ENCODE measurements at regions not wholly inside any gene's neighbourhood (a gene's known extent, or its start where the extent isn't known, plus 50 kb on each side); places are given as distances from the start of the nearest gene placed in this dataset.

GRCh38 chr10:10665750-10666149 lies 351.9 kb upstream of the CELF2 start:
- peaks cover 10% of the 10 kb centered on the region; the same call in 1 of the 2 replicates for H3K4me1 ChIP-seq (ENCODE audit: low read length)
- H3K4me3 ChIP-seq (ENCODE audit: low read length) = no peak overlapping the region
- H3K9me2 ChIP-seq (replicated peaks; ENCODE audit: insufficient read depth, low read length) = no peaks in the 10 kb centered on the region
- no peak for DNase-seq
- no peaks in the 10 kb centered on the region for H3K27me3 ChIP-seq (ENCODE audit: low read length)
- no peak overlapping the region for H3K9ac ChIP-seq (ENCODE audit: low read length)
- no peak overlapping the region for H2AFZ ChIP-seq (ENCODE audit: low read length)
- no peaks in the 10 kb centered on the region for H3K79me2 ChIP-seq (ENCODE audit: low read length)
- no peak overlapping the region for H3K4me2 ChIP-seq (ENCODE audit: low read depth, low read length, poor library complexity, severe bottlenecking)
- no peaks in the 10 kb centered on the region for H4K20me1 ChIP-seq (ENCODE audit: insufficient read depth, low read depth, low read length)
- H3K27ac ChIP-seq (ENCODE audit: low read length) = no peak overlapping the region
- no peaks in the 10 kb centered on the region for H3K9me3 ChIP-seq (ENCODE audit: low read length)
- no peaks in the 10 kb centered on the region for H3K36me3 ChIP-seq (ENCODE audit: insufficient read depth, low read length)

GRCh38 chr10:10667466-10667865 lies 350.2 kb upstream of the CELF2 start:
- H2AFZ ChIP-seq (ENCODE audit: low read length) = no peak overlapping the region

GRCh38 chr10:10676972-10677371 lies 340.7 kb upstream of the CELF2 start:
- Histone ChIP-seq H3K27ac (ENCODE audit: low read length) (0 out of 2 replicates have a peak overlapping the region, but pooled peaks have one; percentile 12), H3K4me2 (ENCODE audit: low read depth, low read length, poor library complexity, severe bottlenecking) (peak overlapping the region; percentile 51), H4K20me1 (ENCODE audit: insufficient read depth, low read depth, low read length) (no peaks in the 10 kb centered on the region), H3K27me3 (ENCODE audit: low read length) (0 out of 2 replicates have a peak, but pooled peaks cover 3% of the 10 kb centered on the region), H3K4me3 (ENCODE audit: low read length) (peak overlapping the region; percentile 27), H3K9me3 (ENCODE audit: low read length) (no peaks in the 10 kb centered on the region), H3K9me2 (replicated peaks; ENCODE audit: insufficient read depth, low read length) (no peaks in the 10 kb centered on the region), H3K9ac (ENCODE audit: low read length) (no peak overlapping the region), H3K4me1 (ENCODE audit: low read length) (peaks cover 21% of the 10 kb centered on the region), H3K79me2 (ENCODE audit: low read length) (no peaks in the 10 kb centered on the region), H3K36me3 (ENCODE audit: insufficient read depth, low read length) (no peaks in the 10 kb centered on the region), H2AFZ (ENCODE audit: low read length) (peak overlapping the region; percentile 66; the same call in 1 of the 2 replicates)
- DNase-seq = peak; percentile 54

More at GRCh38 chr10:10667466-10667865, 350.2 kb upstream of the CELF2 start:
- no peak overlapping the region for H3K27ac ChIP-seq (ENCODE audit: low read length)
- no peaks in the 10 kb centered on the region for H4K20me1 ChIP-seq (ENCODE audit: insufficient read depth, low read depth, low read length)
- peaks cover 8% of the 10 kb centered on the region; the same call in 1 of the 2 replicates for H3K4me1 ChIP-seq (ENCODE audit: low read length)
- no peak overlapping the region for H3K4me2 ChIP-seq (ENCODE audit: low read depth, low read length, poor library complexity, severe bottlenecking)
- H3K36me3 ChIP-seq (ENCODE audit: insufficient read depth, low read length) = no peaks in the 10 kb centered on the region
- H3K79me2 ChIP-seq (ENCODE audit: low read length) = no peaks in the 10 kb centered on the region
- DNase-seq = no peak
- H3K9me3 ChIP-seq (ENCODE audit: low read length) = no peaks in the 10 kb centered on the region
- H3K9me2 ChIP-seq (replicated peaks; ENCODE audit: insufficient read depth, low read length) = no peaks in the 10 kb centered on the region
- H3K9ac ChIP-seq (ENCODE audit: low read length) = no peak overlapping the region
- H3K27me3 ChIP-seq (ENCODE audit: low read length) = no peaks in the 10 kb centered on the region
- no peak overlapping the region for H3K4me3 ChIP-seq (ENCODE audit: low read length)

GRCh38 chr10:10677479-10677878 lies 340.2 kb upstream of the CELF2 start:
- H3K36me3 ChIP-seq (ENCODE audit: insufficient read depth, low read length) = no peaks in the 10 kb centered on the region
- 0 out of 2 replicates have a peak overlapping the region, but pooled peaks have one; percentile 12 for H3K27ac ChIP-seq (ENCODE audit: low read length)
- H3K9ac ChIP-seq (ENCODE audit: low read length) = no peak overlapping the region
- H2AFZ ChIP-seq (ENCODE audit: low read length) = peak overlapping the region; percentile 66; the same call in 1 of the 2 replicates
- peak overlapping the region; percentile 27 for H3K4me3 ChIP-seq (ENCODE audit: low read length)
- DNase-seq = peak; percentile 89
- peaks cover 21% of the 10 kb centered on the region for H3K4me1 ChIP-seq (ENCODE audit: low read length)
- H3K4me2 ChIP-seq (ENCODE audit: low read depth, low read length, poor library complexity, severe bottlenecking) = peak overlapping the region; percentile 51
- 0 out of 2 replicates have a peak, but pooled peaks cover 3% of the 10 kb centered on the region for H3K27me3 ChIP-seq (ENCODE audit: low read length)
- no peaks in the 10 kb centered on the region for H3K79me2 ChIP-seq (ENCODE audit: low read length)
- H4K20me1 ChIP-seq (ENCODE audit: insufficient read depth, low read depth, low read length) = no peaks in the 10 kb centered on the region
- no peaks in the 10 kb centered on the region for H3K9me2 ChIP-seq (replicated peaks; ENCODE audit: insufficient read depth, low read length)
- H3K9me3 ChIP-seq (ENCODE audit: low read length) = no peaks in the 10 kb centered on the region

GRCh38 chr10:10680496-10680895 lies 337.2 kb upstream of the CELF2 start:
- no peaks in the 10 kb centered on the region for H3K9me2 ChIP-seq (replicated peaks; ENCODE audit: insufficient read depth, low read length)
- H2AFZ ChIP-seq (ENCODE audit: low read length) = no peak overlapping the region
- H4K20me1 ChIP-seq (ENCODE audit: insufficient read depth, low read depth, low read length) = no peaks in the 10 kb centered on the region
- H3K36me3 ChIP-seq (ENCODE audit: insufficient read depth, low read length) = no peaks in the 10 kb centered on the region
- no peak overlapping the region for H3K9ac ChIP-seq (ENCODE audit: low read length)
- H3K4me1 ChIP-seq (ENCODE audit: low read length) = peaks cover 21% of the 10 kb centered on the region
- no peak overlapping the region for H3K27ac ChIP-seq (ENCODE audit: low read length)
- no peak for DNase-seq
- H3K9me3 ChIP-seq (ENCODE audit: low read length) = no peaks in the 10 kb centered on the region
- H3K4me2 ChIP-seq (ENCODE audit: low read depth, low read length, poor library complexity, severe bottlenecking) = no peak overlapping the region
- H3K27me3 ChIP-seq (ENCODE audit: low read length) = 0 out of 2 replicates have a peak, but pooled peaks cover 3% of the 10 kb centered on the region
- H3K79me2 ChIP-seq (ENCODE audit: low read length) = no peaks in the 10 kb centered on the region
- H3K4me3 ChIP-seq (ENCODE audit: low read length) = no peak overlapping the region

GRCh38 chr10:10684972-10685371 lies 332.7 kb upstream of the CELF2 start:
- Histone ChIP-seq H3K4me2 (ENCODE audit: low read depth, low read length, poor library complexity, severe bottlenecking) (no peak overlapping the region), H3K4me1 (ENCODE audit: low read length) (no peaks in the 10 kb centered on the region), H3K27ac (ENCODE audit: low read length) (no peak overlapping the region), H3K9me3 (ENCODE audit: low read length) (no peaks in the 10 kb centered on the region), H3K27me3 (ENCODE audit: low read length) (no peaks in the 10 kb centered on the region), H3K79me2 (ENCODE audit: low read length) (no peaks in the 10 kb centered on the region), H2AFZ (ENCODE audit: low read length) (no peak overlapping the region), H4K20me1 (ENCODE audit: insufficient read depth, low read depth, low read length) (no peaks in the 10 kb centered on the region), H3K9ac (ENCODE audit: low read length) (no peak overlapping the region), H3K36me3 (ENCODE audit: insufficient read depth, low read length) (no peaks in the 10 kb centered on the region), H3K4me3 (ENCODE audit: low read length) (no peak overlapping the region), H3K9me2 (replicated peaks; ENCODE audit: insufficient read depth, low read length) (no peaks in the 10 kb centered on the region)
- no peak for DNase-seq

GRCh38 chr10:10685566-10685965 lies 332.1 kb upstream of the CELF2 start:
- Histone ChIP-seq H3K4me3 (ENCODE audit: low read length) (no peak overlapping the region), H4K20me1 (ENCODE audit: insufficient read depth, low read depth, low read length) (no peaks in the 10 kb centered on the region), H2AFZ (ENCODE audit: low read length) (no peak overlapping the region), H3K79me2 (ENCODE audit: low read length) (no peaks in the 10 kb centered on the region), H3K9ac (ENCODE audit: low read length) (no peak overlapping the region), H3K27ac (ENCODE audit: low read length) (no peak overlapping the region), H3K9me3 (ENCODE audit: low read length) (no peaks in the 10 kb centered on the region), H3K36me3 (ENCODE audit: insufficient read depth, low read length) (no peaks in the 10 kb centered on the region), H3K4me1 (ENCODE audit: low read length) (no peaks in the 10 kb centered on the region), H3K27me3 (ENCODE audit: low read length) (no peaks in the 10 kb centered on the region), H3K9me2 (replicated peaks; ENCODE audit: insufficient read depth, low read length) (no peaks in the 10 kb centered on the region), H3K4me2 (ENCODE audit: low read depth, low read length, poor library complexity, severe bottlenecking) (no peak overlapping the region)
- no peak for DNase-seq

- Histone ChIP-seq H3K27me3 (ENCODE audit: low read length) (no peaks in the 10 kb centered on the region), H3K9ac (ENCODE audit: low read length) (no peak overlapping the region), H3K27ac (ENCODE audit: low read length) (no peak overlapping the region), H3K9me3 (ENCODE audit: low read length) (no peaks in the 10 kb centered on the region), H3K79me2 (ENCODE audit: low read length) (no peaks in the 10 kb centered on the region), H3K9me2 (replicated peaks; ENCODE audit: insufficient read depth, low read length) (no peaks in the 10 kb centered on the region), H3K4me1 (ENCODE audit: low read length) (no peaks in the 10 kb centered on the region), H3K4me2 (ENCODE audit: low read depth, low read length, poor library complexity, severe bottlenecking) (no peak overlapping the region), H2AFZ (ENCODE audit: low read length) (no peak overlapping the region), H3K36me3 (ENCODE audit: insufficient read depth, low read length) (no peaks in the 10 kb centered on the region), H4K20me1 (ENCODE audit: insufficient read depth, low read depth, low read length) (no peaks in the 10 kb centered on the region), H3K4me3 (ENCODE audit: low read length) (no peak overlapping the region)
- no peak for DNase-seq
Observed at GRCh38 chr10:10687751-10688150, 329.9 kb upstream of the CELF2 start.

Measured in Karpas-422 (cell line).